Left renal pelvis (tissue), 4 donors: ENCODE measurements at regions not wholly inside any gene's neighbourhood (a gene's known extent, or its start where the extent isn't known, plus 50 kb on each side); places are given as distances from the start of the nearest gene placed in this dataset.
"Not testable (repeated sequence)": the region's sequence is repeated elsewhere in the genome, so short reads cannot be mapped to it uniquely, and the experiment has no call there.

ENCODE experiments used
- DNase-seq, 4 donors: peaks; one replicate each; pipeline ENCODE4 v3.0.0-alpha.2; 2013; ENCODE audit warnings: low read depth in 4 of 4, low spot score in 3 of 4

- DNase-seq: no peak
Observed at GRCh38 chr7:106563466-106564150, 97.3 kb downstream of the CCDC71L start.

GRCh38 chr7:106562711-106563366 lies 98.1 kb downstream of the CCDC71L start:
- DNase-seq: no peak

DNA sequence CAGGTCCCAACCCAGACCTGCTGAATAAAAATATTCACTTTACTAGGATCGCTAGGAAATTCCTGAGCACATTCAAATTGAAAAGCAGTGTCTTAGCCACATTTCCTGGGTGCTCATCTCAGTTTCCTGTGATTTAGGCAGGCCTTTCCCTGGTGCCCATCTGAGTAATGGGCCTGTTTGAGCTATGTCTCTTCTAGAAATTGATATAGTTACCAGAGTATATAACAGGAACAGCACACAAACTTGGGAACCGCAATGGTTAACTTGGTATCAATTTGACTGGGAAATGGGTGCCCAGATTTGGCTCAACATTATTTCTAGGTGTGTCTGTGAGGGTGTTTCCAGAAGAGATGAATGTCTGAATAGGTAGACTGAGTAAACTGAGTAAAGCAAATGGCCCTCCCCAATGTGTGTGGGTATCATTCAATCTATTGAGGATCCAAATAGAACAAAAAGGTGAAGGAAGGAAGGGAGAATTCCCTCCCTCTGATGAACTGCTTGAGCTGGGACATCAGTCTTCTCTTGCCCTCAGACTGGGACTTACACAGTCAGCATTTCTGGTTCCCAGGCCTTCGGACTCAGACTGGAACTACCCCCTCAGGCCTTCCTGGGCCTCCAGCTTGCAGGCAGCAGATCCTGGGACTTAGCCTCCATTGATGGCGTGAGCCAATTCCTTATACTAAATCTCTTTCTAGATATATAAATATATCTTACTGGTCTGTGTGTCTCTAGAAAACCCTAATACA lies 99.1 kb downstream of the CCDC71L start:
- DNase-seq: no peak

DNA sequence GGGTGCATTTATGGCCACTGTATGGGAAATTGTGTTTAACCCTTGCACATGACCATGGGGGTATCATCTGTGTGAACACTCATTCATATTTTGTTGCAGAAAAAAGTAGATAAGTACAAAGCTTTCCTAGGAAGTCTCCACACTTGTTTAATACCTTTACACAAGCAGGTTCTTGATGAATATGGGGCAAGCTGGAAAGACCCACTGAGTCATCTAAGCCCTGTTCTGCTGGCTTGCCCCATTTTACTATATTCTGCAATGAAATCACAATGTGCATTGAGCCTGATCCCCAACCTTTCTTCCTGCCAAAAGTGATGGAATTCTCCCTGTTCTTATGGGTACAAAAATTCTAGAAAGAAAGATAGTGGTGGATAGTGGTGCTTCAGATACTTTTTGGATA lies 99.8 kb downstream of the CCDC71L start:
- DNase-seq: no peak

GRCh38 chr7:106560482-106560881 lies 100.5 kb downstream of the CCDC71L start:
- no peak for DNase-seq

GRCh38 chr7:106556244-106556643 lies 104.7 kb downstream of the CCDC71L start:
- not testable (repeated sequence) for DNase-seq

GRCh38 chr7:106554623-106555022 lies 106.3 kb downstream of the CCDC71L start:
- DNase-seq: not testable (repeated sequence)

GRCh38 chr7:106553446-106553836 lies 107.5 kb downstream of the CCDC71L start:
- no peak for DNase-seq

GRCh38 chr7:106552645-106553445 lies 108.1 kb downstream of the CCDC71L start:
- no peak for DNase-seq

- no peak for DNase-seq
Observed at GRCh38 chr7:106551936-106552335, 109.0 kb downstream of the CCDC71L start.

- DNase-seq: no peak
Observed at GRCh38 chr7:106548491-106548890, 112.5 kb downstream of the CCDC71L start.

DNA sequence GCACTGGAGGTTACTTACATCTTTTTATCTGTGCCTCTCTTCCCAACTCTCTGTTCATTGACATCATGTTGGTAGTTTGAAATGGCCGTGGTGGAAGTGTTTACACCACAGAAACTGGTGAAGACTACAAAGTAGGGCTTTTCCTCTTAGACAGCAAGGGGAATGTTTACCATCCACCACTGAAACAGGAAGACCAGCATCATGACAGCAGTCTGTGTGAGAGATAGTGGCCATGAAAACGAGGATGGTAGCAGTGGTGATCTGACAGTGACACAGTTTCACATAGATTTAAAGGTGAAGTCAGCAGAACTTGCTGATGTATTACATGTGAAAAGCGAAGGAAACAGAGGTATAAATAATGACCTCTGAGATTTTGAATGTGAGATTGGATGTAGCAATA lies 115.7 kb downstream of the CCDC71L start:
- no peak for DNase-seq

GRCh38 chr7:106543221-106543757 lies 117.7 kb downstream of the CCDC71L start:
- DNase-seq: no peak

DNA sequence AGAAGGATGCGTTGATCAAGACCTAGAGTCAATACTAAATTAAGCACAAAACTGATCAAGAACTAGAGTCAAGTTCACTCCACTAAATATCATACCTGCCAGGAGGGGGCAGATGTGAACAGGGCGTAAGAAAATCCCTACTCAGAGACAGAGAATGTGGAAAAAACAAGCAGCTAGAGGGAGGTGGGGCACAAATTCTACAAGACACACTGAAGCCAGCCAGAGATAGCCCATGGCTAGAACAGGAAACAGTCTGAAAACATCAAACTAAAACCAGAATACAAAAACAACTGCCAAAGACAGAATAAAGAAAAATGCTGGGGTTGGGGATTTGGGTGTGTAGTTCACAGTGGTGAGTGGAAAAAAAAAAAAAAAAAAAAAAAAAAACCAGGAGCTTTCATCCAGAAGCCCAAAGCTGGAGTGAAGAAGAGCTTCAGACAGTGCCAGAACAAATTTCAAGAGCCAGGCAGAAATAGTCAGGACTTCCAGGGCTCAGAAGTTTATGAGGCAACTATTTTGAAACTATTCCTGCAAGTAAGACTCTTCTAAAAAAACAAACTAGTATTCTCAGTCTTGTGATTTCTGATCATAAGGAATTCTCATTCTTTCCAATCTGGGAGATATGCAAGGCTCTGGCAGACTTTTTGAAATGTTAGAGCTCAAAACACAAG lies 118.3 kb downstream of the CCDC71L start:
- DNase-seq: peak in 3 of 4 donors; percentile 2 to 21 (median 20)

DNA sequence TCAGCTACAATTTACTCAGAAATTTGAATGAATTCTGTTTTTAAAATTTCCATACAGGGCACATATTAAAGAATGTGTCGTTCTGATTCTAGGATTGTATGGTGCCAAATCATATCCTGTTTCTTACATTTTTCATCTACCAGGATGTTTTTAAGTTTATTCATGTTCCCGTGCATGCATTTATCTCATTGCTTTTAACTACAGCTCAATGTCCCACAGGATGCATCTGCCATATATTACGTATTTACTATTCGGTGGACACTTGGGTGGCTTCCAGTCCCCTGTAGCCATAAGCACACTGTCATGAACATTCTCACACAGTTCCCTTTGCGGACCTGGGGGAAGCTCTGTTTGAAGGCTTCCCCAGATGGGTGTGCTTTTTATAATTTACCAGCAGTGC lies 122.3 kb downstream of the CCDC71L start:
- DNase-seq: no peak

DNA sequence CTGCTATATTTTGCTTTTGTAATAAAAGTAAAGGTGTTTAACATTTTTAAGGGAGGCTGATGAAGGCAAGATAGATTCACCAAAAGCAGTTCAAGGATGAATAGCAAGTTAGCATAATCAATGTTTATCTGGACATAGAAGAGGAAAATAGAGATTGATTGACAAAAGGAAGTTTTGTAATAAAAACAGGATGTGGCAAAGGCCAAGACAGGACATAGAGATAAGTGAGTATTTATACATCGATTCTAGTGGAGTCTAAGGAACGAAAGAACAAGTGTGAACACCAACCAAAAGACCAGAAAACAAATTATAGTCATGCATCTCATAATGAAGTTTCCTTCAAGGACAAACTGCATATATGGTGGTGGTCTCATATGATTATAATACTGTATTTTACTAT lies 123.8 kb downstream of the CCDC71L start:
- DNase-seq: no peak

GRCh38 chr7:106536079-106536478 lies 124.9 kb downstream of the CCDC71L start:
- no peak for DNase-seq

DNA sequence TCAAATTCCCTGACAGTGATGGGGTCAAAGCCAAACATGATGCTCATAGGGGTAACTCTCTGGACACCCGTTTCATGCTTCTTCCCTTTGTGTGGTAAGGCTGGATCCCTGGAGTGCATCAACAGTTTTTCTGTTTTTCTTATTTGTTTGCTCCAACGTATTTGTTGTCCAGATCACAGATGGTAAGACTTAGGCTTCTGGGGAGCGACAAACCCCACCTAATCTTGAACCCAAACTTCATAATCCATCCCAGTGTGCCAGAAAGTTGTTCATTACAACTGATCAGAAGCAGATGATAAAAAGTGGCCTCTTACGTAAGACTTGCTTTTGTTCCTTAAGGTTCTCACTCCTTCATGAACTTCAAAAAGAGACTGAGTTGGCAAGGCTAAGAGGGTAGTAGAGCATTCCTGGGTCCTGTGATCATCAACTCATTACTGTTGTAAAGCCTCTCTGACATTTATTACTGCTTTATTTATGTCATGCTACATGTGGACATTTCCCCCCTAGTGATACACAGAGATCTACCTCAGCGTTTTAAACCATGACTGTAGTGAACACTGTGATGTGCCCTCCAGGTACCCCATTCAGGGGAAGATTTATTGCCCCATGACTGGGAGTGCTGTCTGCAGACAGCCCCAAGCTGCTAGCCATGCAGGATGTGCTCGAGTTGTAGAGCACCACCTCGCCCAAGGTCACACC lies 125.6 kb downstream of the CCDC71L start:
- no peak for DNase-seq

- no peak for DNase-seq
Observed at GRCh38 chr7:106534271-106534846, 126.6 kb downstream of the CCDC71L start.
